ENCODE measurements at regions not wholly inside any gene's neighbourhood (a gene's known extent, or its start where the extent isn't known, plus 50 kb on each side); places are given as distances from the start of the nearest gene placed in this dataset.

DNA sequence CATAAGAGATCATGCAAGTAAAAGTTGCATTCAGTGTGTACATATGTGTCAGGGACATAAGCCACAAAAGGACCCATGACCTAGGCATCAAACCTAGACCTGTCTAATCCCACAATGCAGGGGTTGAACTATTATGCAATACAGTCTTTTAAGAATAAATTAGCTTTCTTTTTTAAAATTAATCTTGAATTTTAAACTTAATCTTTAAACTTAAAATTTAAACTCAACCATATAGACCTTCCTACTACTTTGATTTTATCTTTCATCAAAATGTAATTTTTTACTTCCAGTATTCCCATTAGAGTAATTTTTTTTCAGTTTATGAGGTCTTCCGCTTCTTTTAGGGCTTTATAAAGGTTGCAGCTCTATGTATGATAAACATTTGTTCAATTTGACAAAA lies 702.9 kb downstream of the SUCLG1 start:
- ATAC-seq: no peak

DNA sequence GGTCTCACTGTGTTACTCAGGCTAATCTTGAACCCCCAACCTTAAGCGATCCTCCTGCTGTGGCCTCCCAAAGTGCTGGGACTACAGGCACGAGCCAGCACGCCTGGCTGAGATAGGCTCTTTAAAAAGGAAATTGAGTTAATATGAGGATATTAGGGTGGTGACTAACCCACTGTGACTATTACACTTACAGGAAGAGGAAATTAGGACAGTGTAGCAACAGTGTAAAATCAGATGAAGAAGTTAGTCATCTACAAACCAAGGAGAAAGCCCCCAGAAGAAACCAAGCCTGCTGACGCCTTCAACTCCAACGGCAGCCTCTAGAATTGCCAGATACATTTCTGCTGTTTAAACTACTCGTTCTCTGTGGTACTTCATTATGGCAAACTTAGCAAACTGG lies 711.9 kb downstream of the SUCLG1 start:
- ATAC-seq: no peak

DNA sequence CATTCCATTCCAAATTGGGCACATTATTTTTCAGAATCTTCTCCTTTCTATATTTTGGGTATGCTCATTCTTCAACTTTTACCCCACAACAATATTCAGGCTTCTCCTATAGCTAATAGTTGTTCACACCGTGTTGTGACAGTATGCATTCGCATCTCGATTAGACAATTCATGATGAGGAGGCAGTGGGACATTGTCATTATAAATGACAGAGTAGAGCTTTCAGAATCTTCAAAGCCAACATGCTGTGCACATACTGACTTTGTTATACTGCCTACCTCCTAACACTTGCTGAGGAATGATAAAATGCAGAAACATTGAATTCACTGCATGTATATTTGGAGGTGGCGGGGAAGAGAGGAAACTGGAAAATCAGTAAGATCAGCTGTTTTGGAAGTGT lies 714.2 kb downstream of the SUCLG1 start:
- ATAC-seq: no peak

DNA sequence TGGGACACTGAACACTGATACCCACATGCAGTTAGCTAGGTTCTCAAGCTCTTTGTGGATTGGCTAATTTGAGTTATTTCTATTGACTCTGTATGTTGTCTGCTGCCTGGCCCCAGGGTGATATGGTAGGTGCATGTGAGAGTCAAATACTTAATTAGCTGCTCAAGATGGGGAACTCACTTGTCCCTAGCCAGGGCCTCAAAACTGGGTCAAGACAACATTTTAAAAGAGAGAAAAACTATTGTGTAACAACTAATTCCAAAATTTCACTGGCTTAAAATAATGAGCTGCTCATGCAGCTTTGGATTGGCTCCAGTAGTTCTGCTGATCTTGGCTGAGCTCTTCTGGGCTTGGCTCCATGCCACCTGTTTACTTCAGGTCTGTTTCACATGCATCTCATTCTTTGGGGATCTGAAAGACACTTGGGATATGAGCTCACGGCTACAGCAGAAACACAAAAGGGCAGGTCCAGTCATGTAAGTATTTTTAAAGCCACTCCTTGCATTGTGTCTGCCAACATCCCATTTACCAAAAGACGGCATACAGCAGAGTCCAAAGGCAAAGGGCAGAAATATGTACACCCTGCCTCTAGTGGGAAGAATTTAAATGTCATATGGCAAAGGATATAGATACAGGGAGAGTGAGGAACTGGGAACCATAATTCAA lies 716.8 kb downstream of the SUCLG1 start:
- no peak for ATAC-seq

DNA sequence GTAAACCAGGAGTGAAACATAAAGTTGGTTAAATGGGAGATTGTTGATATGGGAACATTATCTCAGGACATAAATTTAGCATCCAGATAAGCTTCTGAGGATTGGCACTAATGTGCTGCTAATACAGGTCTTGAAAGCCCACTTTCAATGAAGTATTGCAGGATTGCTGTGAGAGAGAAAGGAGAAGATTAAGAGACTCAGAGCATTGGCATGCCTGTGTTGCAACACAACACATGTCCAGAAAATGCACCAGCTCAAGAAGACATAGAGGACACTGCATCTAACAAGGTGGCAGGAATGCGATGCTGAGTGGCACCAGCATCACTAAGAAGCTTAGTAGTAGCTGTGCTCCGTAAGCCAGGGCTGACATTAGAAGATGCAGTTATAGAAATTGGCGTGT lies 728.9 kb downstream of the SUCLG1 start:
- no peak for ATAC-seq

DNA sequence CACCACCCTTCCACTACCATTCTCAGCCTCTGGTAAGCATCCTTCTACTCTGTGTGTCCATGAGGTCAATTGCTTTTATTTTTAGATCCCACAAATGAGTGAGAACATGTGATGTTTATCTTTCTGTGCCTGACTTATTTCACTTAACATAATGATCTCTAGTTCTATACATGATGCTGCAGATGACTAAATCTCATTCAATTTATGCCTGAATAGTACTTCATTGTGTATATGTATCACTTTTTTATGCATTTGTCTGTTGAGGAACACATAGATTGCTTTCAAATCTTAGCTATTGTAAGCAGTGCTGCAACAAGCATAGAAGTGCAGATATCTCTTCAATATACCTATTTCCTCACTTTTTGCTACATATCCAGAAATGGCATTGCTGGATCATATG lies 733.3 kb downstream of the SUCLG1 start:
- no peak for ATAC-seq

DNA sequence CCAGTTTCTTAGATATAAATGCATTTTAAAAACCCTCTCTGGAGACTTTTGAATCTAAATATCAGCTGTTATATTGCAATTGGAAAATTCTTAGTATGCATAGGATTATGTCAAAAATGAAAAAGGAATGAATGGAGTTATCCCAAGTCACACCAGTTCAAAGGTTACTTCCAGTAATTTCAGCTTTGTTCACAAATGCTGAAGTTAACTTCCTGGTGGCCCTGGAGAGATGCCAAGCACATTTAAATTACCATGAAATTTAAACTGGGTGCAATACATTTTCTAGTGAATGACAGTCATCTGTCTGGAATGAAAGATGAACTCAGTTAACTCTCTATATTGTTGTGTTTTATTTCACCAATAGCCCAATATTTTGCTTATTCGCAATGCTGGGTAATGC lies 753.9 kb downstream of the SUCLG1 start:
- no peak for ATAC-seq

DNA sequence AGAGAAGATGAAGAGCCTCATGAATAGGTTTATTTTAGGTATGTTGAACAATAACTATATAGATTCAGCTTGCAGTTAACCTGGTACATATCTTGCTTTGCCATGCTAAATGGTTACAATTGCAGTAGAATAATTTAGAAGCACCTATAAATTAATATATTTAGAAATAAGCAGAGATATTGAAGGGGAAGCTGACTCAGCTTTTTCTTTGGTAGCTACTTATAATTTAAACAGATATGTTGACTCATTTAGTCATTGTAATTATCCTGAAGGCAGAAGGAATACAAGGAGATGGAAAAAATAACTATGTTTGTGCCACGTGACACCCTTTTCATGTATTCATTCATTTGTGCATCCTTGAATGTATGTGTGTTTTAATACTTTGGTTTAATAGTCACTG lies 755.5 kb downstream of the SUCLG1 start:
- no peak for ATAC-seq

DNA sequence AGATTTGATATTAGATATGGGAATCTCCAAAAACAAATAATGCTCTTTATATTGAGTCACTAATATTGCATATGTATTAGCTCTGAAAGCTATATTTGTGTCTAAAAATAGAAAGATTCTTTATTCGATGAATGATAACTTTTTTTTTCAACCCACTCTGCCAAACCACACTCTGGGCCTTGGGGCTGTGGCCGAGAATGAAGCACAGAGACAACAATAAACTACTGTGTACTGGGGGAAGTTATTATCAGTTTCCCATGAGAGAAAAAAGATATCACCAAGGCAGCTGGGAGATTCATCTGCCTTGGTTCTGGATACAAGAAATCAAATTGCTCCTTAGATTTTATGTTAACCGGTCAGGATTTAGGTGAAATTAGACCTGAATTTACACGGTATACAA lies 762.2 kb downstream of the SUCLG1 start:
- no peak for ATAC-seq

DNA sequence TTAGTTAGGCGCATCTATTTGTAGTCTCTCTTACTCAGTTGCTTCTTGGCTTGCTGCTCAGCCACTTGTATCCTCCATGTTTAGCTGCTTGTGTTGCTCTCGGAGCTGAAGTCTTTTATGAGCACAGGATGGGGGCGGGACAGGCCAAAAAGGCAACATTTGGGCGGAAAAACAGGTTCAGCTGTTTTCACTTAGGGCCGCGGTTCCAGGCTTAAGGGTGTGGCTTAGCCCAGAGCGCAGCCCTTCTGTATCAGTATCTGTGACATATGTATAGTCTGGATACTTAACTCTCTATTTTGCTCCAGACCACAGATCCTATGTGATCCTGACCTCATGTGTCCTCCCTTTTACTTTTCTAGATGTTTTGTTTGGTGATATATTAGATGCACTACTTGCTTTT lies 763.5 kb downstream of the SUCLG1 start:
- ATAC-seq: no peak

DNA sequence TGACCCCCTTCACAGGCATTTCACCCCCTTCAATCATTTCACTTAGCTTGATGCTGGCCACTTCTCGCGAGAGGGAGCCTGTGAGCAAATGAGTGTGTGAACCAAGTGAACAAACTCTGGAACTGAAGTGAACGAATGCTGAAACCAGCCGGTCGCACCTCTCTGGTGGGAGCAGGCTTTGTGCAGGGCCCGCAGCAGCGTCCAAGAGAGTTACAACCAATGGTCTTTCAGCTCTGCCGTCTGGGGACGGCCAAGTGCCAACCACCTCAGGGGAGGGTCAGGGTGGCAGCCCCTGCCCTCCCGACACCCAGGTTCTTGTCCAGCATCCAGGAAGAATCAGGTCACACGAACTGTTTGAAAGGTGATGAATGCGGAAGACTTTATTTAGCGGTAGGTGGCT lies 764.0 kb downstream of the SUCLG1 start:
- ATAC-seq: no peak

DNA sequence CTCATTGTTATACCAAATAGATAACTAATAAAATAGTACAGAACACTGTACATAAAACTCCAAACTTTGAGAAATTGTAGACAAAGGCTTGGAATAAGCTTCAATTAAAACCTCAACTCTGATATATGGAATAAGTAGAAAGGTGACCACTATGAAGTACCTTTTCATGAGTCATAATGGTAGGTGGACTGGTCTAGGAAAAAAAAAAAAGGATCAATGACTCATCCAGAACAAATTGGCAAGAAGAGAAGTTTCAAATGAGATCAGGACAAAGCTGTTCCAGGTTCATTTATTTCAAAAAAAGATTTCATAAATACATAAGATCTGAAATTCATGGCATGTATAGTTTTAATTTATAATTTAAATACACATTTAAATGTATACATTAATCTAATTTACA lies 769.7 kb downstream of the SUCLG1 start:
- ATAC-seq: no peak

DNA sequence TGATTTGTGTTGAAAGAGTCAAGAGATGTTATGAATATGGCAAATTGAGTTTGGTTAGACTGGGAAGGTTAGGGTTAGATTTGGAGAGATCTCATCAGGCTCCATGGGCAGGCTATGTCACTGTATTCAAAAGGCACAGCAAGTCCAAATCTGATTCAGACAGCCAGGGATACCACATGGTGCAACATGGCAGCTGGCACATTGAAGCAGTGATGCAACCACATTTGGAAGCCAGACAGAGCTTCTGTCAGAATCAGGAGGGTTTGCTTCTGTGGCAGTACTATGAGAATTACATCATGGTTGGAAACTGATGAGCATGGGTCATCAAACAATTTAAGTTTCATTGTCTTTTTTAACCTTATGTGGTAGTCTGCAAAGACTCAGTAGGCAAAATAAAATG lies 772.2 kb downstream of the SUCLG1 start:
- no peak for ATAC-seq

DNA sequence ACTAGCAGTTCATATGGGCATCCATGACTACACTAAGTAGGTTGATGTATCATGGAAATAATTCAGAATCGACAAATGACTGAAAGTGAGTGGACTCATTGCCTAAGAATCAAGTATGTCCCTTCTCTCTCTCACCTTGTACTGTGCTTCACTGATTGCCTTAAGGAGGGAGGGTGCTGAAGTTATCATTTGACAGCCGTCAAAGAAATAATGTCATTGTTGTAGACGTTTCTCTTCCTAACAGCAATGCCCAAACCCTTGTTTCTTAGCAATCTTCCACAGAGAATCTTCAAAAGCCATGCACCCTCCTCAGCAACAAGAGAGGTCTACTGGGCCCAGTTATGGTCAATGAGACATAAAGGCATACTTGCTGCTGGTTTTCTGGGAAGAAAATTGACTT lies 785.0 kb downstream of the SUCLG1 start:
- ATAC-seq: no peak

DNA sequence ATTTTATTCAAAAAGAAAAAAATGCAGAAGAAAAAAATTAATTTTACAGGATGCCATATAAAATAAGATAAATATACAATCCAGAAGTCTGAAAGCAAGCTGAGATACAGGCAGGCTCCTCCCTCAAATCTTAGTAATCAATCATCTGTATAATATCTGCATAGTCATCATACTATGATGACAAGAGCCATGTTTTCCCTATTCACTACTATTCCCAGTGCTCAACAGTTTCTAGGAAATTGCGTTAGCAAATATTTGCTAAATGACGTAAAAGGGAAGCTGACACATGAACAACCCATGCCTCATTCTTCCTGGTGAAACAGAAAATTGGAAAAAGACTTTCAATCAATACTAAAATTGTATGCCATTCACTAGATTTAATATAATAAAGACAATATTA lies 793.2 kb downstream of the SUCLG1 start:
- ATAC-seq: no peak

DNA sequence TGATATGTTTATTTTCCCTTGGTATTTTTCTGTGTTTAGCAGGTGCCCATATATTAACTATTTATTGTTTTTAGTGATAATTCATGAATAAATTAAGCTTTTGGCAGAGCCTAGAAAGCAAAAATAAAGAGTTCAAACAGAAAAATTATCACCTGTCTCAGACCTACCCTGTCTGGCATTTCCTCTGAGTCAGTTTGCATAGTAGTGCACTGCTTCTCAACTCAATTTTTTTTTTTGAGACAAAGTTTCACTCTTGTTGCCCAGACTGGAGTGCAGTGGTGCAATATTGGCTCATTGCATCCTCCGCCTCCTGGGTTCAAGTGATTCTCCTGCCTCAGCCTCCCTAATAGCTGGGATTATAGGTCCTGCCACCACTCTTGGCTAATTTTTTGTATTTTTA lies 793.9 kb downstream of the SUCLG1 start:
- no peak for ATAC-seq

DNA sequence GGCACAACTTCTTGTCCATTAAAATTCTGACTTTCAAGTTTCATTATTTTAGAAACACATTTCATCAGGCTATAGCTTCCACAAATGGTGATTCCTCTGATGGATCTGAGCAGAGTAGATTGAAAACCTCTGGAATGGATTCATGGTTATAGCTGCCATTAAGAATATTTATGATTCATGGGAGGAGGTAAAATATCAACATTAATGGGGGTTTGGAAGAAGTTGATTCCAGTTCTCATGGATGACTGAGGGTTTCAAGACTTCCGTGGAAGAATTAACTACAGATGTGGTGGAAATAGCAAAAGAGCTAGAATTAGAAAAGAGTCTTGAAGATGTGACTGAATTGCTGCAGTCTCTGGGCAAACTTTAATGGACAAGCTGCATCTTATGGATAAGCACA lies 797.4 kb downstream of the SUCLG1 start:
- ATAC-seq: no peak

DNA sequence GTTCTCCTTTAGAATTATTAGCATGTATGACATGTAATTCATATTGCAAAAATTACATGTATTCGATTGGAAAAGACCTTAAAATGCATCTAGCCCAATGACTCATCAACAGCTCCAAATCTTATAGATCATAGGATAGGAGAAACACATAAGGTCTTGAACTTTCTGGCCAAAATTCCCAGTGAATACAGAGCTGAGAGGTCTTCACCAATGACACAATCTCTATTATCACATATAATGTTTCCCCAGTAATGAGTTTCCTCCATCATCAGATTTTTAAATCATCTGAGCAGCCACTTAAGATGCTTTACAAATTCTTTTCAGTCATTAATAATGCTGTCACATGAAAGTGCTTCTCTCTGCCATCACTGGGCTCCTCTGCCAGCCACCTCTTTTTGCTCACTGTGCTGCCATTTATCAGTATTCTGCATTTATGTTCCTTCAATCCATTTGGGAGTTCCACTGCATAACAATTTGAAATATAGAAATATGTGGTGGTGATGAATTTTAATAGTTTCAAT lies 804.9 kb downstream of the SUCLG1 start:
- no peak for ATAC-seq

DNA sequence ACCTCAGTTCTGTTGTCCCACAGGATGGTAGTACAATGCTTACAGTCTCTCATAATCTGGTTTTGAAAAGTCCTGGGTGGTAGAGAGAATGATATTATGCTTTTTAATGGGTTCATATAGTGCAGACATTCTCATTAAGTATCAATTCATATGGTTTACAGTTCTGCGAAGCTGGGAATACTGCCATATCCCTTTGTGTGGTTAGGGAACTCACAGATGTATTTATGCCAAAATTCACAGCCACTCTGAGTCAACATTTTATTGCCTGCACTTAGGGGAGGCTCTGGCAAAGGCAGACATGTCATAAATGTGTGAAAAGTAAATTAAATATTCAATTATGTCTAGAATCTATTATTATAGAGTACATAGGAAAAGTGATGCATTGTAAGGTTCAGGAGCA lies 808.2 kb downstream of the SUCLG1 start:
- ATAC-seq: no peak

DNA sequence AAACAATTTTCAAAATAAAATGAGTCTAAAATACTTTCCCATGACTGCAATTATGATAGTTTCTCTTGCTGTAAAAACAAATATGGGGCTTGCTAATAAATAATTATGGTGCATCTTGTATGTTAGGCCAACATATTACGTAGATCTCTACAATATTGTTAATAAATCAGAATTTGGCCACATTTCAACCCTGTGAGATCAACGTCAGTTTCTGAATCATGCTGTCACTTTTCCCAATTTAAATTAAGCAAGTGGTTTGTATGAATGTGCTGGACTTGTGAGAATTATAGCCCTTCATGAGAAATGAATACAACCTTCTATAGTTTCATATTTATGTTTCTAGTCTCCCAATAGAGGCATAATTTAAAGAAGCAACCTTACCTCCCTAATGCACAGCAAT lies 808.9 kb downstream of the SUCLG1 start:
- no peak for ATAC-seq

DNA sequence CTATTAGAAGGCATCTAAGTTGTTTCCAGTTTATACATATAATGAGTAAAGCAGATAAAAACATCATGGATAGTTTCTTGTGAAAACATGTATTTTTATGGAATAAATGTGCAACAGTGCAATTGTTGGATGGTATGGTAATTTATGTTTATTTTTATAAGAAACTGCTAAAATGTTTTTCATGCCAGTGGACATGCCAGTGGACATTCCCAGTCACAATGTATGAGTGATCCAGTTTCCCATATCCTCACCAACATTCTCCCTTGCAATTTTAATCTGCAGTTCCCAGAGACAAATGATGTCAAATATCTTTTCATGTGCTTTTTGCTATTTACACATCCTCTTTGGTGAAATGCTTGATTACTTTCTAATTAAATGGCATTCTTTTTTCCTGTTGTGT lies 818.6 kb downstream of the SUCLG1 start:
- ATAC-seq: no peak

DNA sequence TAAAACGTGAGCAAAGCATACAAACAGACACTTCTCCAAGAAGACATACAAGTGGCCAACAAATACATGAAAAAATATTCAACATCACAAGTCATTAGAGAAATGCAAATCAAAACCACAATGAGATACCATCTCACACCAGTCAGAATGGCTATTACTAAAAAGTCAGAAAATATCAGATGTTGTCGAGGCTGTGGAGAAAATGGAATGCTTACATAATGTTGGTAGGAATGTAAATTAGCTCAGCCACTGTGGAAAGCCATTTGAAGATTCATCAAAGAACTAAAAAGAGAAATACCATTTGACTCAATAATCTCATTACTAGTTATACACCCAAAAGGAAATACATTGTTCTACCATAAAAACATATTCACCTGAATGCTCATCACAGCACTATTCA lies 825.7 kb downstream of the SUCLG1 start:
- ATAC-seq: no peak

DNA sequence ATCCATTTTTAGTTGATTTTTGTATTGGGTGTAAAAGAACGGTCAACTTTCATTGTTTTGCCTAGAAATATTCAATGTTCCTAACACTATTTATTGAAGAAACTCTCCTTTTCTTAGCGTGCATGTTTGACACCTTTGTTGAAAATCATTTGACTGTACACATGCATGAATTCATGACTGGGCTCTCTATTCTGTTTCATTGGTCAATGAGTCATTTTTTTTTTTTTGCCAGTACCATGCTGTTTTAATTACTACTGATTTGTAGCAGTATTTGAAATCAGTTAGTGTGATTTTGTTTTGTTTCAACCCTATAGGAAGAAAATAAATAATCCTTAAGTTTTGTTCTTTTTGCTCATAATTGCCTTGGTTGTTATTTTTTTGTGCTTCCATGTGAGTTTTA lies 828.7 kb downstream of the SUCLG1 start:
- no peak for ATAC-seq

DNA sequence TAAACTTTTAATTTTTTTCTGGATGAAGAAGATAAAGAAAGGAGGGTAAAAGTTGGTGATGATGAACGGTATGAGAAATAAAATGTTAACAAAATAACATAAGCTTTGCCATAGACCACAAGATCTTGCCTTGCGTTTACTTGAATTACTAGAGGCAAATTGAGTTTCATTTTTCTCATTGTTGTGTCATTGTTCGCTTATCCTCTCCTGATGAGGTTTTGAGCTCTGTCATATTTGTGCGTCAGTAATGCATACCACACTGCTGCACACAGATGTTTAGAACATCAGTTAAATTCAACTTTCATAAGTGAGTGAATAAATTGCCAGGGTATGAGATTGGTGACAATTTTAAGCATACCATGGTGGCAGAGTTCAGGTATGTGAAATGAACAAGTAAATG lies 843.6 kb downstream of the SUCLG1 start:
- ATAC-seq: no peak

DNA sequence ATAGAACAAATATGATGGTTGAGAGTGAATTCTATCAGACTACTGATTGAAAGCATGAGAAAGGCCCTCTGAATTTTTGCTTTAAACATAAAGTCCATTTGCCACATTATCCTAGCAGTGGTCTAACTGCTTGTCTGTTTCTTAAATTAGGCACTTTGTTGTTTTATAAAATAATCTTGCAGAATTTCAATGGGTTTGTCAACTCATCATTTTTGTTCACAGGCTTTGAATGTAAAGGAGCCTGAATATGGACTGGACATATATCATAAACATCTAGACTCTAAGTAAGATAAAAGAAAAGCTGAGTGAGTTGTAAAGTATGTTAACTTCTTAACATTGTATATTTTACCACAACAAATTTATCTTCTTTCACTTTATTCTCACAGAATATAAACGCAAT lies 845.9 kb downstream of the SUCLG1 start:
- ATAC-seq: no peak

DNA sequence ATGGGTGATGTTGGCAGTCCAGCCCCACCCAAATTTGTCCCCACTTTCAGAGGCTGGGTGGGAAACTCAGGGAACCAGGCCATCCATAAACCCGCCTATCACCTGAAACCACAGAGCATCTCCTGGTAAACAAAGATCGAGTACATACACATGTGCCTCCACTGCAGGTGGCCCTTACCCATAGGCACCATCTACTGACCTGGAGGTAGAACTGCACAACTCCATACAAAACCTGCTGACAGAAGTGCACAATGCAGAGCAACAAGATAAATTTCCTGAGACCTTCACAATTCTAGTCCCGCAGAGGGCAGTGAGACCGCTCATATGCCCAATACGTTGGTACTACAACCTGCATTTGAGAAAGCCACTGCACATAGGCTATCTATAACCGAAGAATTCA lies 856.3 kb downstream of the SUCLG1 start:
- no peak for ATAC-seq

All from activated CD4-positive, CD25-positive, alpha-beta regulatory T cell treated with anti-CD3 and anti-CD28 coated beads, Interleukin-2, amount 50 U/mL, for 24 hours (primary cell).